Hematopoietic multipotent progenitor cell treated with erythropoietin and hydrocortisone succinate and interleukin-3 and kit ligand, for 17 days (in vitro differentiated cells): ENCODE measurements at regions not wholly inside any gene's neighbourhood (a gene's known extent, or its start where the extent isn't known, plus 50 kb on each side); places are given as distances from the start of the nearest gene placed in this dataset.

ENCODE experiments used
- DNase-seq: peaks from one replicate; pipeline ENCODE4 v3.0.0-alpha.2; 2015; ENCODE audit warnings: low spot score

DNA sequence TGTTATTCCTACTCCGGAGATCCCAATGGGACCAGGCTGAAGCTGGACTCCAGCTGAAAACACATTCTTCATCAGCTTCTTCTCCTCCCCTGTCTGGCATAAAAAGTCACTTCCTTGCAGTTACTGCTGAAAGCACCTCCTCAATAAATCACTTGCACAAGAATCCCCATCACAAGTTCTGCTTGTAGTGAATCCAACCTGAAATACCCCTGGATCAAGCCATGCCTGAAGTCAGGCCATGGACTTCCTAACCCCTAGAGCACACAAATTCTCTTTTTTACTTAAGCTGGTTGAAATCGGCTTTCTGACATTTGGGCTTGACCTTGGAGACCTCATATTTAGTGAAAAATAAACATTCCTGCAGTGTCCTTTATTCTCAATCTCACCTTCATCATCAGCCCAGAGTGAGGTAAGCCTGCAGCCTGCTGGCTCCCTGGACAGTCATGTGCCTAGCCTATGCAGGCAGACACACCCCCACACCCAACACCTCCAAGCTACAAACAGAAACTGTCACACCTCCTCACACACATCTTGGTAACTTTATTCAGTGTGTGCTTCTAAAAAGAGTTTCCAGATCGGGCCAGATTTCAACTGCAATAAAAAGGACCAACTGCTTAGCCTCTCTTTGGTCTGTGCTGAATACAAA lies 51.5 kb upstream of the PTPRT start:
- DNase-seq: no peak
